ENCODE measurements at regions not wholly inside any gene's neighbourhood (a gene's known extent, or its start where the extent isn't known, plus 50 kb on each side); places are given as distances from the start of the nearest gene placed in this dataset.

DNA sequence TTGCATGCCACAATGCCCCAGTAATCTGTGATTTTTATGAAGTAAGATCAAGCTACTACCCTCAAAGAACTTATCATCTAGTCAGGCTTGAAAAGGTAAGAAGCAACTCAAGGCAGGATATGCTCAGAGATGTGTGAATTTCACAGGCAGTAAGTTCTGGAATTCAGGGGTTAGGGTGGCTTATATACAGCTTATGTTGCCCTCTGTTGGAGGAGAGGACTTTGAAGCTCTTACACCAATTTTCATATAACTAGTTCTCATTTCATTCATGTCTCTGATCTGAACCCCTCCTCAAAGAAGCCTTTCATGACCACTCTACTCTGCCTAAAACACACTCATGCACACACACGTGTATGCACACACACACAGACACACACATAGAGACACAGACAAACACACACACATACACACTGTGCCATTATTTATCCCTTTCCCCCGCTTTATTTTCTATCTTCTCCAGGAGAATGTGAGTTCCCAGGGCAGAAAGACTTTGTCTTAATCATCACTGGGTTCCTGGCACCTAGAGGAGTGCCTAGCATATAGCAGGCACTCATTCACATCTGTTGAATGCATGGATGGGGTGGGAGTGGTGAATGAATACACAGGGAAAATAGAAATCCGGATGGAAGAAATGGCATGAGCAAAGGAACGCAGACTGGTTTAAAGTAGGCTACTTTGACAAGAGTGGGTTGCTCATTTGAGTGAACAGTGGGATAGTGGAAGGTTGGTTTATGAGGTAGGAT, 220.7 kb upstream of the ZBED5 start:
- no peak for DNase-seq (ENCODE audit: low spot score)

DNA sequence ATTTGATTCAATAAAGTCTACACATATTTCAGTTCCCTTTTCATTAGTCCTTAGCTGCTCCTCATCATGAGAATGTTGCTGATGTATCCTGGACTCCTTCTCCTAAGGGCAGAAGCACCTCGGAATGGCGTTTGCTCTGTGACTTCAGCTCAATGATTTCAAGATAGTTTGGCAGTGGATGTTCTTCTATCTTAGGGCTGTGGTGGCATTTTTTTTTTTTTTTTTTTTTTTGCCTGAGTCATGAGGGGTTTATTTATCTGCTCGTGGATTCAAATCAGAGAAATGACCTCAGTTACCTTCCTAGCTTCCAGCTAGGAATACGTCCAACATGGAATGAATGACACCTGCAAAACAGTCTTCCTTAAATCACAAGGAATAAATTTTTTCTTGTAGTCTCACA, 220.0 kb upstream of the ZBED5 start:
- DNase-seq (ENCODE audit: low spot score), result no peak

DNA sequence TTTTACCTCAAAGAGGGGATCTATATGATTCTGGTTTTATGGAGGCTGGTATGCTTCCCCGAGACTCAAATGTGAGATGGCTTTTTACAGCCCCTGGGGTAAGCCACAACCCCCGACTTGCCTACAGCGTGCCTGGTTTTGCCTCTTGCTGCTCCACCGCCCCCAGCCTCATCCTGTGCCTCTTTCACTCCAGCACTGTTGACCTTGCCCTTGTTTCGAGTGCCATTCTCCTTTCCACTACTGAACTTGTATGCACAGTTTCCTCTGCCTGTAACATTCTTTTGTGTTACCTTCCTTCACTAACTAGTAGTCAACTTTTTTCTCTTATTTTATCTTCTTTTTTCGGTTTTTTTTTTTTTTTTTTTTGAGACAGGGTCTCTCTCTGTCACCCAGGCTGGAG, 219.0 kb upstream of the ZBED5 start:
- no peak for DNase-seq (ENCODE audit: low spot score)

DNA sequence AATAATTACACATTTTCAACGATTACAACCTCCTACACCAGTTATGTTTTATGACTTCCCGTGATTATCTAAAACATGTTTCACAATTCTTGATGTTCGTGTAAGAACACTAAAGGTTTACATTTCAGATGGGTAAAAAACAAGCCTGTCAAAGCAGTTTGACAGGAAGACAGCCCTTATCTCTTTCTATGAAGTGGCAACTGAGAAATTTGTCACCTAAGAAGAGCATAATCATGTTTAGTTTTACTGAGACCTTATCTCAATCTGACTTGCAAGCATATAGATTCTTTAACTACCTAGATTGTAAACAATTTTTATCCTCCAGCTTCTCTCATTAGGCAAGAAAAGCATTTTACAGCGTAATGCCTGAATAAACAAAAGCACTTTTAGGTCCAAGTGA, 218.4 kb upstream of the ZBED5 start:
- no peak for DNase-seq (ENCODE audit: low spot score)

DNA sequence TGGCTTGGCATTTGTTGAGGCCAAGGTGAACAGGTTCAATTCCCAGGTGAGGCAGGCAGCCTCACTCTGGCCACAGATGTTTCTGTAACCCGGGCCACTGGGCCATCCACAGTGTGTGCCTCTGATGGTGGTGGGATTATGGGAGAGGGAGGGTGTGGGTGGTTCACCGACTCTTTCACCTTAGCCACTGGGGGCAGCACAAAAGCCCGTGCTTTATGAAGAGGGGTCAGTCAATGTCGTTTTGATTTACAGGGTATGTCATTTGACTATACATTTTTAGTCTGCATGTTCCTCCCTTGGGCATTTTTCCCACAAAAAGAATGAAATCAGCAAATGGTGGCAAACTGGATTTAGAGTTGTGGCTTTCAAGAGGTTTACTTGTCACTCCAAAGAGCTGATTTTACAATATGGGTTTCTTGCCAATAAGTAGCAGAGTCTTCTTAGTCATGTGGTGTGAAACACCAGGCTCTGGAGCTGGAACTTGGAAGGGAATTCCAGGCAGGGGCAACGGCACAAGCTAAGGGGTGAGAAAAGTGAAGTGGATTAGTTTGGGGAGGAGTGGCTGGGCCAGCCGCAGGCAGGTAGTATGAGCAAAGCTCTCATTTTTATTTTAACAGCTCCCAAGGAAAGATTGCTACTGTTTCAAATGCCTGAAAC, 217.8 kb upstream of the ZBED5 start:
- DNase-seq (ENCODE audit: low spot score), result no peak

DNA sequence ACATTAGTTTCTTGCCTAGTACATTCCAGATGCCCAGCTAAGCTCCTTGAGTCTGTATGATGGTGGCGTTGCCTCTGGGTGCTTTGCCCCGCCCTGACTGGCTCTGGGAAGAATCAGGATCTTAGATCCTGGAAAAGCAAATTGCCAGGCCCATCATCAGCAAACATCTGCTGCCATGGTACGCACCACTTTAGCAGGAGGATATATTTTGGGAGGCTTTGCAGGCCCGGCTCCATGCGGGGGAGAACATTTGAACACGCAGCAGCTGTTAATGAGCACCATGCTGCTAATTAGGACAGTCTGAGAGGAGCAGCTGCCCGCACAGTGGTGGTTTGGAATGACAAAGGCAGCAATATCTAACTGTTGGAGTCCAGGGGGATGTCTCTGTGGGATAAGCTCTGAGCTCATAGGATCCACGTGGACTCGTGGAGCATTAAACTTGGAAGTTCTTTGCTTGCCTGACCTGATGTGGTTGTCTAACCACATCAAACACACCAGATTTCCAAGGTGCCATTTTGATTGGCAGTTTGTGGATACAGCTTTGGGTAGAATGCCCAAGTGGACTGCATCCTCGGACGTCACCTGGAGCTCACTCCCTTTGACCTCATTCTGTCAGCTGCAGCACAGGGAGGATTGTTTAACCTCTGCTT, 217.0 kb upstream of the ZBED5 start:
- DNase-seq (ENCODE audit: low spot score), result peak; percentile 58

DNA sequence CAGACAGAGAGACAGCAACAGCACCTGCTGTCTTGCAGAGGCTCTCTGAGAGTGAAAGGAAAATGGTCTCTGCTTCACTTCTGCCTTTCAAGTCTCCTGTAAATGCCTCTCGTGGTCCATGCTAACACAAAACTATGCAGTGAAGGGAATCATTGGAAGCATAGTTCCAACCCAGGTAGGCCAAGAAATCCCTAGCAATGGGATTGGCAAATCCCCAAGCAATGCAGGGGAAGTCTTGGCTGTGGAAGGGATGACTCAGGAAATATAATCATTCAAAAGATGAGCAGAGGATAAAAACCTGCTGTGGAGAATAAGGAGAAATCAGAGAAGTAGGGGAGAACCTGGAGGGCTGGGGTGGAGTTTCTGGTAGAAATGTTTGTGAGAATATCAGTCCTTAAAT, 216.1 kb upstream of the ZBED5 start:
- DNase-seq (ENCODE audit: low spot score), result no peak

DNA sequence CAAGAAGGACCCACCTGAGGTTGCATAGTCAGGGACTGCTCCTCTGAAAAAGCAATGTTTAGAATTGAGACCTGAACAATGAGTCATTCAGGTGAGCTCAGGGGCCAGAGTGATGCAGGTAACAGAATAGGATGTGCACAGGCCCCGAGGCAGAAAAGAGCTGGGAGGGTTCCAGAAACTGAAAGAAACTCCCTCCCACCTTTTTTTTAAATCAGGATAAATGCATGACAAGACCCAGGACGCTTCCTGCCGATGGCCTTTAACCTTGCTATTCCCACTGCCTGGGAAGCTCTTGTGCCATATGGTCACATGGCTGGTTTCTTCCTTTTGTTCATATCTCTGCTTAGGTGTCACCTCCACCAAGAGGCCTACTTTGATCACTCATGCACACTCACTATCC, 214.2 kb upstream of the ZBED5 start:
- no peak for DNase-seq (ENCODE audit: low spot score)

DNA sequence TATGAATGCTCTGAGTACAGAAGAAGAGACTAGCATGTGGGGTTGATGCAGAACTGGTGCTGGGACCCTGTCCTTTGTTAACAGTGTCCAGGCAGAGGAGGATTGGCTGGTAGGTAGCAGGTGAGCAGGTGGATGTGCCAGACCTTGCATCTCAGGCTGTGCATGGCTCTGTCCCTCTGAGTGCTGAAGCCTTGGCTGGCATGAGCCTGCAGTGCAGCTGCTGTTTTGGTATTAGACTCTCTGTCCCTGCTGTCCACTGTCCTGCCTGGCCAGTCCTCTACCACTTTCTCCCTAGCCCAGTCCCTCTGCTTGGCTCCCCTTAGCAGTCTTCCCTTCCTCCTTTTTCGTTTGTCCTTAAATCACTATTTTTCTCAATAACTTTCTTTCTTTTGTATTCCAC, 213.6 kb upstream of the ZBED5 start:
- no peak for DNase-seq (ENCODE audit: low spot score)

DNA sequence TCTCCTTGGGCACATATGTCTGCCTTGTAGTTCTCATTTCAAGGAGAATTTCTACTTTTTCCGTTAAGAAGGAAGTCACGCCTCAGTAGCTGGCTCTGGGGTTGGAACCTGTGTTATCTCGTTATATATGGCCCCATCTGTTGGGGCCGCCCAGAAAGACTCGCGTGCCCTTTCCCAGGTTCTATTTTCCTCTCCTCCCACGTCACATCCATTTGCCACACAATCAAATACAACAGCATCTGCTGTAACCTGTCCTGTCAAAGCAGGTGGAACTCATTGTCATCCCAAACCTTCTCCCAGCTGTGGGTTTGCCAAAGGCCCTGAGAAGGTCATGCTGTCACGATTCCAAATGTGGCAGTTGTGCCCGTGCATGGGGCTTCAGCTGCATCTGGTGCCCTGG, 213.1 kb upstream of the ZBED5 start:
- DNase-seq (ENCODE audit: low spot score), result no peak

DNA sequence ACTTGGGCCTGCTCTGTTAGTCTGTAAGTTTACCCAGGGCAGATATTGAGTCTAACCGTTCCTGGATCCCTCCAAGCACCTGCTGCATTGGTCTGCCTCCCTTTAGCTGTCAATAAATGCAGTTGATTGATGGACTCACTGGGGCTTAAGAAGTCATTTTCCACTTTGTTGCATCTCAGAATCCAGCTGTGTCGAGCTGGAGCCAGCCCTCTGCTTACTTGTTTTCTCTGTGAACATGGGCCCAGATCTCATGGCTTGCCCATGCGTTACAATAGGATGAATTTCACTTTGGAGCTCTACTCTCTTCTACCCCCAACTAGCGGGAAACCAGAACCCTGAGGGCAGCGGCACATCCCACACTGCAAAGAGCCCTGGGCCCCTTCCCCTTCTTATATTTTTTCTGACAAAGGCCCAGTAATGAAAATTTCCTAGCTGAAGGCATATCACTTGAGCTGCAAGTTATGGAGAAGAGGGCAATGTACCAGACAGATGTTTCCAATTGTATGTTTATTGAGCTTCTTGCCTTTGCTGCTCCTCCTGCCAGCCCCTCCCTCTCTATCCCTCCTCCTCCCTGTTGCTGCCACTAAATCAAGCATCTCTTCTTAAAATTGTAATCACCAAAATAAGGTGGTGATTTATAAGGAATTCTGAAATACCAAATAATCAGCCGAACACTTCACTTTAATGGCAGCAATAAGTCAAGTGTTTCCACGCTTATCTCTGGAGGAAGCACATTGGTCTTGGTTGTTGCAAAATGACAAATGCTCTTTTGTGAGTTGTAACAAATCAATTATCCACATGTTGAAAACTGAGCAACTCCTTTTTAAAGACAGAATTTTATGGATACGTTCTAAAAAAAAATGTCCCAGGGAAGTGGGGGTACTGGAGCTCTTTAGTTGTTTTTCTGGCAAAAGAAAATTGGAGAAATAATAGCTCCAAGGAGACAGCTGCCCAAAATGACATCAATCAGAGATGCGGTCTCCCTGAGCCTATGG, 212.3 kb upstream of the ZBED5 start:
- no peak for DNase-seq (ENCODE audit: low spot score)

DNA sequence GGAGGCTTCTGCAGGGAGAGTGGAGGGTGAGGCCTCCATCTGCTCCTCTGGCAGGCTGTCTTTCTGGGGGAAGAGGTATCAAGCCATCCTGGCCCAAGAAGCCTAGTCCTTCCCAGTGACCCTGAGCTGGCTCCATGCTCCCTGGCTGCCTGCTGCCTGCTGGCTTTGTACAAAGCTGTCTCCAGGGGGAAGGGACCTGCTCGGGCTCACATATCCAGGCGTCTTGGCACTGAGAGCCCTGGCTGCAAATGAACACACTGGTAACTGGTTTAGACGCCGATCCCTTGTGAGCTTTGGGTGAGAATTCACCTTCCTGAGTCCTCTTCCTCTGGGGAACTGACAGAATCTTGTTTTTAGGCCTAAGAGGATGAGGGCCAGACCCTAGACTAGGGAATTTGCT, 210.3 kb upstream of the ZBED5 start:
- DNase-seq (ENCODE audit: low spot score), result no peak

DNA sequence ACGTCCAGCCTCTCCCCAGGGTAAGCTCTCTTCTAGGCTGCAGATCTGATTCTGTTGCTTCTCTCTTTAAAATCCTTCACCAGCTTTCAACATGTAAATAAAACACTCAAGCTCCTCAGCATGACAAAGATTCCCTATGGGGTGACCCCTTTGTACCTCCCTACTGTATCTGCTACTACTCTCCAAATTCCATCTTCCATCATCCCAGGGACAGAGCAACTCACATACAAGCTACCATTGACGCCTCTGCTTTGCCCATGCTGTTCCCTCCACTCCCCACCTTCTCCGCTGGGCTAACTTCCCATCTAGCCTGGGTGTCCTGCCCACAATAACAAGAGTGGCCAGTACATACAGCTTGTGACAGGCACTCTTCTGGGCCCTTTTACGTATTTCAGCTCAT, 207.5 kb upstream of the ZBED5 start:
- DNase-seq (ENCODE audit: low spot score), result no peak

DNA sequence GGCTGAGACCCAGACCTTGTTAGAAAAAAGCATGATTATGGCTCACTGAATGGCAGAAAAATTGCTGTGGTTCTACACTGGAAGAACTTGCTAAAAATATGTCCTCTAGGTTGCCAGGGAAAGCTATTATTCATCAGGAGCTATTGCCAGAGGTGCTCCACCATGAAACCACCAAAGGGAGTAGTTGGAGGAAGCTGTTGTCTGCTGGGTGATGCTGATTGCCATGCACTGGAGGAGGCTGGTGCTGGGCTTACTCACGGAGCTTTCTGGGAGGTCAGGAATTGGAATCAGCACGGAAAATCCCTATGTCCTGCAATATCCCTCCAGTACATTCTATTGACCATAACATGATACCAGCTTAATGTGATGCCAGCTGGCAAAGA, 199.6 kb upstream of the ZBED5 start:
- no peak for DNase-seq (ENCODE audit: low spot score)

DNA sequence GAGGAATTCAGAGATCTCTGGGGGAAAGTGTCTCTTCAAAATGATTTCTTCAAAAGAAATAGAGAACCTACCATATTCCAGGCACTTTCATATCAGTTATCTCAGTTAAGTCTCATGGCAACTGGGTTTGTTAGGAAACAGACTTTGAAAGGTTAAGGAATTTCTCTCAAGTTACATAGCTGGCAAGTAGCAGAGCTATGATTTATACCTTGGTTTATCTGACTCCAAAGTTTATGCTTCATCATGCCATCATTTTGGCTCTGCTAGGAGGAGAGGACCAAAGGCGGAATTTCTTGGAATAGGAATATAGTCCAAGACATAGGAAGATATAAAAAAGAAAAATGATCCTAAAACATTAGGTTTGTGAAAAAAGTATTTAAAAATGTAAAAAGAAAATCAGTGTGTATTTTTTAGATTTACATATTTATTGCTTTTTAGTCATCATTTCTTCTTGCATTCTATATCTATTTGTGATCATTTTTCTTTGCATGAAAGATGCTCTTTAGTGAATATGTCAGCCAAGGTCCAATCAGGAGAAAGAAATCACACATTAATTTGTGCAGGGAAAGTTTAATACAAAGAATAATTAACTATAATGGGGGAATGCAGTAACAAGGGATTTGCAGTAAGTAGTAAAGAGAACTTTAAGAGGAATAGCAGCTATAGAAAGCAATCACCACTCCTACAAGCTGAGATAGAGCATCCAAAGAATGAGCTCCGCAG, 199.1 kb upstream of the ZBED5 start:
- no peak for DNase-seq (ENCODE audit: low spot score)

DNA sequence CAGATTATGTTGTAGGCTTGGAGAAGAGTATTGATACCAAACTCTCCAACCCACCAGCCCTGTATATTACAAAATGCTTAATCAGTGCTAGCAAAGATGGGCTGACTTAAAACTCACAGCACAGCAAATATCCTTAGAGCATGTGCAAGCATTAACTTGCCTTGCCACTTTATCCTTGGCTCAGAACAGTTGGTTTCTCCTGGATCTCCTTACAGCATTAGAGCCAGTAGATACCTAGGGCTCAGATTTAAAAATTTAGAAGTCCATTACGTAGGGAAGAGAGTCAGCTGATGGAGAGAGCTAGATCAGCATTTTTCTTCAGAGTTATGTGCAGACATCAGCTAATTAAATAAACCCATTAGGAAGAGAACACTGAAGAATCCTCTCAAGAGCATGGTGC, 198.5 kb upstream of the ZBED5 start:
- DNase-seq (ENCODE audit: low spot score), result no peak

DNA sequence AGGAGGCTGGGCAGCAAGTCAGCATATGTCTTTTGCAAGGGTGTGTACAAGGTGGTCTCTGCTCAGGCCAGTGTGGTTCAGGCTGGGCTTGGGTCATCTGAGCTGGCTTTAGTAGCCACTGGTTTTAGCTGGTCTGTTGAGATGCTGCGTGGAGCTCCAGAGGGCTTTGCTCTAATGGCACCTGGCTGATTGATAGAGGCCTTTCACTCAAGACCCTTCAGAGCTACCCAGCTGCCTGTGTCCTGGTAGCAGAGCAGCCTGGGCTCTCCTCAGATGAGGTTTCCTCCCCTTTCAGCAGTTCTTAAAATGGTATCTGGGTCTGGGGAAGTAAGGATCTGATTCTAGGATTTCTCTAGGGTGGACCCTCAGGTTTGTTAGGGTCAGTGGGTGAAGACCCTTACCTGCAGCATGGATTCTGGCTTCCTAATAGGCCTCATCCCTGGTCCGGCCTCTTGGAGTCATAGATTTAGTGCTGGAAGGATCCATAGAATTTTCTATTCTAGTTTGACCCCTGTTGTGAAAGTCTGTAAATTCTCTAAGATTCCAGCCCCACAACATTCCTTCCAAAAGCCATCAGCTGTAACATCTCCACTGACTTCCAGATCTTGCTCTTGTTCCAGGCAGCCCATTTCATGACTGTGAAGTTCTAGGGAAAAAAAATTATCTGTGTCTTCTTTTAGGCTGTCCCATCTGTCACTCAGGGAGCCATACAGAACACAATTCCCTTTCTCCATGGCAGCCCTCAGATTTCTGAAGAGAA, 190.2 kb upstream of the ZBED5 start:
- DNase-seq (ENCODE audit: low spot score), result no peak

DNA sequence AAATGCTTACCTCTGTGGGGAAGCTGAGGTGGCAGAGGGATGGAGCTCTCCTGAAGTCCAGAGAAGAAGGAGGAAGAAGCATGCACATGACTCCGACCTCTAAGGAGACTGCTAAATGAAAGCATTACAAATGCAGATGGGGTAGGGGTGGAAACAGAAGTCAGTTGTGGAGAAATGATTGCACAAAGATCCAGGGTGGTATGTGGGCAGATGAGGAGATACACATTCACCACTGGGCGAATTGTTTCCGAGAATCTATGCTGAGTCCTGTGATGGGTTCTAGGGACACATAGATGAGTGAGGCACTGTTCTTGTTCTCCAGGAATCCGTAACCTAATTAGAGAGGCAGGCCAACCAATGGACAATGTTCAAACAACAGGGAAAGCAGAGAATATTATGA, 188.9 kb upstream of the ZBED5 start:
- no peak for DNase-seq (ENCODE audit: low spot score)

DNA sequence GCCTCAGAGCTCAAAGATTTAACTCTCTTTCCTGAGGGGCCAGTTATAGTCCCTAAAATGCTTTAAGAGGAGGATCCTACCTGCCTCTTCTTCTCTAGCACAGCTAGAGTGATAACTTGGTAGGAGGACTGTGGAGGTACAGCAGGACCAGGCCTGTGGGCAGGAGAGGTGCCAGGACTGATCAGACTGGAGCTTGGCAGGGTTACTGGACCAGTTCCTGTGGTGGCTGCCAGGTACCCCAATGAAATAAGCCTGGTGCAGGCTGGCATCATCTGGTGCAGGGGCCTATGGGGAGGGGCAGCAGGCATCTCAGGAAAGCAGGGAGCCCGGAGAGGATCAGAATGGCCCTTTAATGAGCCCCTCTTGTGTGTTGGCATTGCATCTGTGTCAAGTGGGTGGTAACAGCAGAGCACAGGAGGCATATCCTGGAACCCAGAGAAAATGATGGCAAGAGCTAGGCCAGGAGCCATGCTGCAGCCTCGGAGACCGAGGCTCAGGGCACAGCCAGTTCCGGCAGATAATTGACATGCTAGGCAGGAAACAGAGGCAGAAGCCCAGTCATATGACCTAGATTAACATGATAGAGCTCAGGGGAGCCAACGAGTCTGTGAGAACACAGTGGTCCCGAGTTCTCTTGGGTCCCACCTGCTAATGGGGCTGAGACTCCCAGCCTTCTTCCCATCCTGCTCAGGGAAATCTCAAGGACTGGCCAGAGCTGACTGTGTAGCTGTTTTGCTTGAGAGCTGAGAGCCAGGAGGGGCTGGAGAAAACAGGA, 187.5 kb upstream of the ZBED5 start:
- no peak for DNase-seq (ENCODE audit: low spot score)
